UCSD-AML1 (cell line): ENCODE measurements at regions not wholly inside any gene's neighbourhood (a gene's known extent, or its start where the extent isn't known, plus 50 kb on each side); places are given as distances from the start of the nearest gene placed in this dataset.
"Not testable (repeated sequence)": the region's sequence is repeated elsewhere in the genome, so short reads cannot be mapped to it uniquely, and the experiment has no call there.

Source experiments
- DNase-seq: peaks from one replicate; lab custom pipeline; 2025; ENCODE audit not compliant: unreplicated experiment; lab: John Stamatoyannopoulos, UW

DNA sequence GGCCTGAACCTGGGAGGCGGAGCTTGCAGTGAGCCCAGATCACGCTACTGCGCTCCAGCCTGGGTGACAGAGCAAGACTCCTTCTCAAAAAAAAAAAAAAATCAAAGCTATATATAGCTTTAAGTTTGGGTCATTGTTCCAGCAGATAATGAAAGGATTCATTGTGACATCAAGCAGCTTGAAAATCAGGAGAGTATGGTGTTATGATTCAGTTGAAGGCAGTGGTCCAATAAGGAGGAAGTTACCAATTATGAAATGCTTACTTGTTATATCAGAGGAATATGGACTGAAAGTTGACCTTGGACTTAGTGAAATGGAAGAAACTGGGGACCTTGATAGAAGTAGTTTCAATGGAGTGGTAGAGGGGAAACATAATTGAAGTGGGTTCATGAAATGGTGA lies 140.4 kb upstream of the MAD2L1 start:
- DNase-seq, result no peak

DNA sequence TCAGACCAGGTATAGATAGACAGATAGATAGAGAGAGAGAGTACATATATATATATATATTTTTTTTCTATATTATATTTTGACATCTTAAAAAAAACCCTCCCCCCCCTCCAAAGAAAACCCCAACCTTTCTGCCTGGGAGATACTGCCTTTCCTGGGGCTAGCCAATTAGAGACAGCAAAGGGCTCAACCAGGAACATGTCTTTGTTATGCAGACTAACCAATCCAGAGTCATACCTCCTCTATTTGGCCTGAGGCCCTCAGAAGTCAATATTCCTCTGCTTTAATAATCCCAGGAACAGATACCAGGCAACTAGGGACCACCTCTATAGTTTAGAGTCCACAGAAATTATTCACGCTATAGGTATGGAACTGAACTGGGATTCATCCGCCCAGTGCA lies 135.6 kb upstream of the MAD2L1 start:
- DNase-seq, result no peak

DNA sequence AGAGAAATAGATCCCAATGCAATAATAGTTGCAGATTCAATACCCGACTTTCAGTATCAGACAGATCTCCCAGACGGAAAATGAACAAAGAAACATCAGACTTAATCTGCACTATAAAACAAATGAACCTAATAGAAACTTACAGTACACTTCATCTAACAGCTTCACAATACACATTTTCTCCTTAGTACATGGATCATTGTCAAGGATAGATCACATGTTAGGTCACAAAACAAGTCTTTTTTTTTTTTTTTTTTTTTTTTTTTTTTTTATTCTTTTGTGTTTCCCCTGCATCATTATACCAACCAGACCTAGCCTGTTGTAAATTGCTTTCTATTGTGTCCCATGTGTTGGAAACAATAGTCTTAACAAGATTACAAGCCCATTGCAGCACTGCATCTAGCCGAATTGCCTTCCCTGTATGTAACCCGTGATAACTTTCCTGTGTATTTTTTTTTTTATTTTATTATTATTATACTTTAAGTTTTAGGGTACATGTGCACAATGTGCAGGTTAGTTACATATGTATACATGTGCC lies 134.0 kb upstream of the MAD2L1 start:
- DNase-seq, result not testable (repeated sequence)

DNA sequence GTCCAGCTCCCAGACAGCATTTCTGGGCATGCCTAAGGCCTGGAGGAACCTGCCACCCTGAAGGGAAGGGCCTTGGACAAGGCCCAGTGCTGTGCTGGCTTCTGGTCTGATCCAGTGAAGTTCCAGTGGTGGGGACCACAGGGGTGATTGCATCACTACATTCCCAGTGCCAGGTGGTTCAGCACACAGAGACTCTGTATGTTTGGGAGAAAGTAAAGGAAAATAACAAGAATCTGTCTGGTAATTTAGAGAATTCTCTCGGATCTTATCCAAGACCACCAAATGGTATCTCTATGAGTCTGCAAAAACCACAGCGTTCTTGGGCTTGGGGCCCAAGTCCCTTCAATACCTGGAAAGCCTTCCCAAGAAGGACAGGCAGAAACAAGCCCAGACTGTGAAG lies 131.8 kb upstream of the MAD2L1 start:
- no peak for DNase-seq

DNA sequence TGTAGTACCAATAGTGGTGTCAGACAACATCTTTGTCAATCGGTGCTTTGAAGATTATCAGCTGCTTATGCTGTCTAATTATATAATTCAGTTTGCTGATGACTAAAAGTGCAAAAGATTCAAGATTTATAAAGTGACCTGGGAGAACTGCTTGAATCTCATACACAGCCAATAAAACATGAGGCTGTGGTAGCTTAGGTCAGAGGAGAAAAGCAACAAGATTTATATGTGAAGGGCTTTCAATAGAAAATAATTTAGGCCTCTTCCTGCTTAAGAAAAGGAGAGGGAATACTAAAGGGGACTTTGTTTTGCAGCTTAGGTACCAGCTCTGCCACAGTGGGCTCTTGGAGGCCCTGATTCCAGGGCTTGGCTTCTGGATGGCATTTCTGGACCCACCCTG lies 111.0 kb upstream of the MAD2L1 start:
- no peak for DNase-seq

DNA sequence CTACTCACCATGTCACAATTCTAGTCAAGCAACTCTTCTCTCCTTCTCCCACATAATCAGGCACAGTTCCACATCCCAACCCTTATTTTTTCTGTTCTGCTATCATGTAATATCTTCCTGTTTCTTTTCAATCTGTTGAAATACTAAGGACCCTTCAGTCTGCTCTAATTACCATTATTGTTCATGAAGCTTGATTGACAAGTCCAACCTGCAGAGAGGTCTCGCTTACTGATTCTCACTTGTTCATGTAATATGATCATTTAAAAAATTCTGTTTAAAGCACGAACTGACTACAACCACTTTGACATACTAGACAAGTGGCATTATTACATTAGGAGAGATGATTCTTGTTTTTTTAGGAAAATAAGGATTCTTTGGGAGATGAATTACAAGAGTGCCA lies 108.6 kb upstream of the MAD2L1 start:
- no peak for DNase-seq

DNA sequence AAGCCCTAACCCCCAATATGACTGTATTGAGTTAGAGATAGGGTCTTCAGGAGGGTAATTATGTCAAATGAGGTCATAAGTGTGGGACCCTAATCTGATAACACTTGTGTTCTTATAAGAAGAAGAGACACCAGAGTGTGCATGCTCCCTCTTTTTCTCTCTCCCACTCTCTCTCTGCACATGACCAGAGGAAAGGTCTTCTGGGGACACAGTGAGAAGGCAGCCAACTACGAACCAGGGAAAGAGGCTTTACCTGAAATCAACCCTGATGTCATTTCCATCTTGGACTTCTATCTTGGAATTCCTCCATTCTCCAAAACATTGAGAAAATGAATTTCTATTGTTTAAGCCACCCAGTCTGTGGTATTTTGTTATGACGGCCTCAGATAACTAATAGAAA lies 97.2 kb upstream of the MAD2L1 start:
- DNase-seq, result no peak

DNA sequence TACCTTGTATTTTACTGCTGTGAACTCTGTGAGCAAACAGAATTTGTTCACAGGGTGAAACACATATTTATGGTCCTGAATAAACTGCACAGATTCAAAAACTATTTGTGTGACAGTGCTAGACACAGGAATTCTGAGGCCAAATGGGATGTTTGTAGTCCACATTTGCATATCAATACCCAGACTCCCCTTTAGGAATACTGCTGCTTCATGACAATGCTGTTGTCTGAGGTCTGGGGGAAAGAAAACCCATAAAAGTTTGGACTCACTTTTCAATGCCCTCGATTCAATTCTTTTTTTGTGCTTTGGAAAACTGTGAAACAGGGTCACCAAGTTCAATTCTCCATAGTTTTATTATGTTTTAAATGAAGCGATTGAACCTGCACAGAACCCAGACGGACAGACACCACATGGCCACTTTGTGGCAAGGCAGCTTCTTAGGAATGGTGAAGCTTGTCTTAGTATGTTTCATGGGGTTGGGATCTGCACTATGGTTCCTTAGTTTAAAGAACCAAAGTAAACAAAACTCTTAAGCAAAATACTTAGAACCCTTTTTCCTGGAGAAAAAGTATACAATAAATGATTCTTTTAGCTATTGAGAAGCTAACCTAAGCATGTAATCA lies 92.3 kb upstream of the MAD2L1 start:
- DNase-seq, result no peak

DNA sequence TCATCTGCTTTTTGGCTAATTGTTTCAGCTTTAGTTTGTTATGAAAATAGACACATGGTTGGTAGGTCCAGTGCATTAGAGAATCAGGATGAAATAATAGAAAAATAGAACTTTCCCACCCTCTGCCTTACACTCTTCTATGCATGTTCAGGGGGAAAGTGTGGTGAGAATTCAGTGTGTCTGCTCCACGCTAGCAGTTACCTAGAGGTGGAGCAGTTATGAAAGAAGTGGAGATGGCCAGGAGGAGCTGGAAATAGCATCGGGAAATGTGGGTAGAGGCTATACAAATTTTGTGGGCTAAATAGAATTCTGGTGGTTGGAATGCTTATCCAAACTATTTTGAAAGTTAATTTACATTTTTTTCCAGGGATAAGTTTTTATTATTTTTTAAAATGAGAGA lies 91.4 kb upstream of the MAD2L1 start:
- no peak for DNase-seq

DNA sequence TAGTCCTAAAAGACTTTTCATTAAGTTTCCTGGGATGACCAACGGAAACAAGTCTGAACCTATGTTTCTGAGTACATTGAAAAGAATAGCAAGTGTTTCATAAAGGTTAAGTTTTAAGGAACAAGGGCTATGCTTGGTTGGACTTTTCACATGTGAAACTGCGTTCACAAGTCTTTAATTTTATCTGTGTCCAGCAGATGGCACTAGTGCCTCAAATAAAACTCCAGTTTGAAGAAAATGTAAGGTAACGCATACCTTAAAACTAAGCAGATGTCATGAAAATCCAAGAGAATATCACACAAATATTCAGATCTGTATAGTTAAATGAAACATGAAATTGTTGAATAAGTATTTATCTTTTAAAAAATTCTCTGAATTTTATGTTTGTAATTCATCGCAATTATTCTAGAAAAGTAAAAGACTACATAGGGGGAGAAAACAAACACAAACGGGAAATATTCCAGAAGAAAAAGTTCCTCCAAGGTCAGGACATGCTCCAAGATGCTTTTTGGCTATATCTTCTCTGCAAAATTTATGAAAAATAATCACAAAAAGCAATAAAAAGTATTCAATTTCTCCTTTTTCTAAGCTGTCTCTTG lies 89.6 kb upstream of the MAD2L1 start:
- no peak for DNase-seq

DNA sequence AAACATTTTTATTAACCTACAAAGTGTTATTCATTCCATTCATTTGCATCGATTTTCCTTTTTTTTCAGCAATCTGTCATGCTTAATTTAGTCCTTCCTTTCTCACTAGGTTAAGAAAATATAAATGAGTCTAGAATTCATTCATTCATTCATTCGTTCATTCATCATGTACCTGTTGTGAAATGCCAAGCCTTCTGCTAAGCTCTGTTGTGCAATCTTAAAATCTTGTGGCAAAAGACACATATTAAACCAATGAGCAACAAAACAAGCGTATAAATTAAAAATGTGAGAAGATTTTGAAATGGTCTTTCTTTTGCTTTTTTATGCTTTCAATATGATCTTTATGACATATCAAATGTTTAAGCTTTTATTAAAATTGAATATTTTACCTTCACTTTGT lies 88.6 kb upstream of the MAD2L1 start:
- DNase-seq, result no peak

DNA sequence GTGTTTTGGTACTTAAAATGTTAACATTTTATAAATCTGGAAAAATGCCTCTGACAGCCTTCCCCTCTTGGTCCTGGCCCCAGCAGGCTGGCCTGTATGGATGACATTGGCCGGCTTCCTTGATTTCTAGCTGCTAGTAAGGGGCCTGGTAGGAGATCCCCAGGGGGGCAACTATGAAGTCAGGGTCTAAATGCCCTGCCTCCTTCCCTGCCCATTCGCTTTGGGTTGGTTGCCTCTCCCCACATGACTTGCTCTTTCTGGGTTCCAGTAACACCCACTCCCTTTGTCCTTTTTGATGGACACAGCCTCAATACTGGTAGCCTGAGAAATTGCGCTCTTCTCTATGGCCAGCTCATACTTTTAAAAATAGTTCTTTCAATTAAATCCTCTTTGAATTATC lies 78.0 kb upstream of the MAD2L1 start:
- no peak for DNase-seq

DNA sequence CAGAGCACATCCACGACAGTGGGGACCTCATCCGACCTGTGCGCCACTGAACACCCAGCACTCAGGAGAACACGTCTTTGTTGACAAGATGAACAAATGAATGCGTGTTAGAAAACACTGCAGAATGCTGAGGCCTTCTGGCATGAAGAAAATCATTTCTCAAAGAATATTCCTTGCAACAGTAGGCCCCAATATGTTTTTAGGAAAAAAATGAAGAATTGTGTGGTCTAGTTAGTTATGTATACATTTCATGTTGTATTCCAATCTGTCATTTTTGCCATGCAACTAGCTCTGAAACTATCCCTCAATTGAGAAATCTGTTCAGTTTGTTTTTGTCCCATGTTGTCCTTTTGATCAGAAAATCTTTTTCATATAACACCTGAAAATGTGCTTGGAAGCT lies 77.4 kb upstream of the MAD2L1 start:
- no peak for DNase-seq

DNA sequence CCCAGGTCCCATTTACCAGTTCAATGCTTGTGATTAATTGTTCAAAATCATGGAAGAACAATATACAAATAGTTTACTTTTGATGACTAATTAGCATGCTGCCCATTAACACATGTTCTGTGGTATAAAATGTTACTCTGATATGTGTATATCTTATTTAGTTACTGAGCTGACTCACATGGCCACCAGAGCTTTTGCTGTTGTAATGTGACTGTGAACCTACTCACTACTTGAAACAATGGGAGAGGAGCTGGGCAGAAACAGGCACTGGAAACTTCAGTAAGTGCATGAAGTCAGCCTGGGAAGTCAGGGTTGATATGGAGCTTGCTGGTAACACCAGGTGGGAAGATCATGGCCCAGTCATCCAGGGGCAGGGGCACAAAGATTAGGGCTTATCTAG lies 72.7 kb upstream of the MAD2L1 start:
- no peak for DNase-seq

DNA sequence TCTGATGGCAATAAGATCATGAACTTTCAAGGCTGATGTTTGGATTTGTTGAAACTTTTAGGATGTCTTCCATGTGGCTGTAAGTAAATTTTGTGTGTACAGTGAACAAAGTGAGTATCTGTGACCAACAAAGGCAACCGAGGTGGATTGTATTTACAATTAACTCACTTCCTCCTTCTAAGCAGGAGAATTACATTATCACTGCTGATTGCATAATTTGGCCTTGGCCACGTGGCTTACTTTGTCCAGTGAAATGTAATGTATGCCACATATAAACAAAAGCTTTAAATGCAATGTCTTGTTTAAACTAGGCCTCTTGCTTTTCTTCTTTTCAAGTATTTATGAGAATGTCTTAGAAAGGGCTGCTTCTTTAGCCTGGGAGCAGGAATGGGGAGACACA lies 66.3 kb upstream of the MAD2L1 start:
- no peak for DNase-seq

DNA sequence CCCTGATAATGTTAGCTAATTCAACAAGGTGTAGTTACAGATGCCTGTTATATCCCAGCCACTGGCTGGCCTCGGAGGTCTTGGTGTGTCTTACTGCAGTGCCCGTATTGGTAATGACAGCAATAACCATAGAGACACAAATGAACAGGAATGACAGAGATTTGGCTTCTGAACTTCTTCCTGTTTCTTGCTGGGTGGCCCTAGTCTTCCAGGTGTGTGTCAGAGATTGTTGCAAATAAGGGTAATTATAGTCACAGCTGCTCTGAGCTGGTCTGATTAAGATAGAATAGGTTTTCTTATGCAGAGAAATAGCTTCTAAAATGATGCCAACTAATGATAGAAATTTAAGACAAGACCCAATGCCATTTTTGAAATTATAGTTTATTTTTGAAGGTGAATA lies 64.1 kb upstream of the MAD2L1 start:
- DNase-seq, result no peak
